Adrenal gland (tissue), 9 donors: ENCODE measurements at regions not wholly inside any gene's neighbourhood (a gene's known extent, or its start where the extent isn't known, plus 50 kb on each side); places are given as distances from the start of the nearest gene placed in this dataset.

Experiments used
- DNase-seq, 7 donors: peaks; one replicate each; pipeline ENCODE4 v3.0.0-alpha.2; 2019 to 2020
- H3K27ac ChIP-seq, 5 donors: fragments of 200-600 bp; sonication (generic) in 4 of 5; 1 replicate in 3 of 5; 2 replicates in 2 of 5; pipeline versions ENCODE4 v1.5.1 to v1.8.0; 2016 to 2020; ENCODE audit warnings: mild to moderate bottlenecking in 1 of 5
- H3K27me3 ChIP-seq: fragments of 200-600 bp; 2 replicates; pipeline ENCODE4 v1.8.0; 2021
- H3K36me3 ChIP-seq, 2 donors: fragments of 200-600 bp; replicated peaks in 1 of 2; 1 replicate in 1 of 2; 2 replicates in 1 of 2; pipeline versions ENCODE4 v1.5.1 to v1.8.0; 2018 to 2022
- H3K4me1 ChIP-seq, 2 donors: fragments of 200-600 bp; replicated peaks in 1 of 2; 1 replicate in 1 of 2; 2 replicates in 1 of 2; pipeline versions ENCODE4 v1.5.1 to v1.8.0; 2018 to 2021
- H3K4me3 ChIP-seq, 4 donors: fragments of 200-600 bp; sonication (generic) in 3 of 4; one replicate each; pipeline ENCODE4 v1.5.1; 2016 to 2018
- H3K9me3 ChIP-seq, 3 donors: fragments of 200-600 bp; sonication (generic) in 1 of 3; replicated peaks in 1 of 3; 1 replicate in 2 of 3; 2 replicates in 1 of 3; pipeline versions ENCODE4 v1.5.1 to v1.8.0; 2016 to 2021
- CTCF ChIP-seq, 6 experiments: fragments of 450-650 bp in 4 of 6; fragments of 200-600 bp in 2 of 6; sonication (generic) in 1 of 6; IDR thresholded peaks; 1 replicate in 5 of 6; 2 replicates in 1 of 6; pipeline versions ENCODE4 v1.5.1 to v1.8.0; 2016 to 2021; ENCODE audit warnings: antibody characterized with exemption in 6 of 6, mild to moderate bottlenecking in 2 of 6, moderate library complexity in 1 of 6
- POLR2A ChIP-seq, 2 donors: fragments of 450-650 bp; IDR thresholded peaks; one replicate each; pipeline ENCODE4 v1.6.1; 2017; ENCODE audit warnings: antibody characterized with exemption in 2 of 2, mild to moderate bottlenecking in 2 of 2, moderate library complexity in 1 of 2
- WGBS, 4 donors: extraction: QIAGEN DNeasy Blood & Tissue Kit in 2 of 4; methylation state at CpG; one replicate each; pipeline versions ENCODE4 v1.1.5 to v1.1.7; 2013 to 2017; 5-methylcytosine and 5-hydroxymethylcytosine counted together
- intact Hi-C, 2 donors: fragments of 100-400 bp; cut with DNase I; formaldehyde crosslinking; loops; one replicate each; pipeline versions ENCODE4 v1.14.1 to v1.15.0; 2022 to 2023
- donor health status: healthy with polysubstance abuse.
- donor health status: Bipolar disorder and iron deficiency.
- donor health status: DM: yes; HTN: yes; CAD: no.
- donor health status: DM: no; HTN: no; CAD: no.
- donor health status: DM: no; HTN: no; CAD: no.

- Histone ChIP-seq H3K4me3 (no peak overlapping the region), H3K9me3 (no peaks in the 10 kb centered on the region), H3K27me3 (peaks cover 14% of the 10 kb centered on the region), H3K27ac (no peak overlapping the region), H3K4me1 (no peaks in the 10 kb centered on the region), H3K36me3 (no peaks in the 10 kb centered on the region)
- DNase-seq: no peak
- no peak for TF ChIP-seq POLR2A (IDR thresholded peaks at IDR 0.05)
- no peak for TF ChIP-seq CTCF (IDR thresholded peaks at IDR 0.05)
- intact Hi-C loops: no loop called here
- WGBS, 4 donors: 64 to 72% (median 69%) methylated on average over 21 of the region's 21 CpGs
Observed at GRCh38 chr20:63127700-63128364, 88.1 kb downstream of the YTHDF1 start.

GRCh38 chr20:63126876-63127699, 88.8 kb downstream of the YTHDF1 start:
- Histone ChIP-seq H3K27ac (no peak overlapping the region), H3K9me3 (no peaks in the 10 kb centered on the region), H3K4me1 (no peaks in the 10 kb centered on the region), H3K36me3 (no peaks in the 10 kb centered on the region), H3K4me3 (no peak overlapping the region), H3K27me3 (peaks cover 14% of the 10 kb centered on the region)
- peak in 2 of 7 donors; percentile 6 to 10 for DNase-seq
- TF ChIP-seq POLR2A (IDR thresholded peaks at IDR 0.05) (no peak), CTCF (IDR thresholded peaks at IDR 0.05) (no peak)
- 58 to 63% (median 61%) methylated on average over 18 of the region's 18 CpGs for WGBS, 4 donors
- intact Hi-C loops: no loop called here

- Histone ChIP-seq H3K27me3 (peaks cover 14% of the 10 kb centered on the region), H3K27ac (no peak overlapping the region), H3K4me3 (no peak overlapping the region), H3K9me3 (no peaks in the 10 kb centered on the region), H3K36me3 (no peaks in the 10 kb centered on the region), H3K4me1 (no peaks in the 10 kb centered on the region)
- TF ChIP-seq CTCF (IDR thresholded peaks at IDR 0.05) (no peak), POLR2A (IDR thresholded peaks at IDR 0.05) (no peak)
- intact Hi-C loops: no loop called here
- DNase-seq: peak in 2 of 7 donors; percentile 7 to 10
- WGBS, 4 donors: 61 to 76% (median 69%) methylated on average over 15 to 19 of the region's 19 CpGs
Observed at GRCh38 chr20:63125838-63126601, 89.9 kb downstream of the YTHDF1 start.

GRCh38 chr20:63125581-63125837, 90.4 kb downstream of the YTHDF1 start:
- WGBS, 4 donors: 56 to 67% (median 61%) methylated on average over 5 of the region's 5 CpGs
- no peaks in the 10 kb centered on the region for H3K4me1 ChIP-seq
- no peaks in the 10 kb centered on the region for H3K36me3 ChIP-seq
- no peak for DNase-seq
- peaks cover 12% of the 10 kb centered on the region for H3K27me3 ChIP-seq
- no peaks in the 10 kb centered on the region for H3K9me3 ChIP-seq
- no peak overlapping the region for H3K4me3 ChIP-seq
- no peak for TF ChIP-seq CTCF (IDR thresholded peaks at IDR 0.05)
- TF ChIP-seq POLR2A (IDR thresholded peaks at IDR 0.05): no peak
- H3K27ac ChIP-seq: no peak overlapping the region
- intact Hi-C loops: no loop called here
